ENCODE measurements at regions not wholly inside any gene's neighbourhood (a gene's known extent, or its start where the extent isn't known, plus 50 kb on each side); places are given as distances from the start of the nearest gene placed in this dataset.
"Not testable (repeated sequence)": the region's sequence is repeated elsewhere in the genome, so short reads cannot be mapped to it uniquely, and the experiment has no call there.

GRCh38 chr9:30505311-30505710 is 1879.1 kb upstream of the ACO1 start:
- DNase-seq, result no peak

GRCh38 chr9:30506749-30507148 is 1877.7 kb upstream of the ACO1 start:
- DNase-seq, result no peak

- no peak for DNase-seq
Observed at GRCh38 chr9:30507166-30507565, 1877.3 kb upstream of the ACO1 start.

GRCh38 chr9:30511666-30512065 is 1872.8 kb upstream of the ACO1 start:
- DNase-seq, result no peak

- DNase-seq, result no peak
Observed at GRCh38 chr9:30519166-30519565, 1865.3 kb upstream of the ACO1 start.

- DNase-seq, result no peak
Observed at GRCh38 chr9:30519756-30520155, 1864.7 kb upstream of the ACO1 start.

GRCh38 chr9:30522061-30522460 is 1862.4 kb upstream of the ACO1 start:
- DNase-seq, result no peak

GRCh38 chr9:30522486-30522885 is 1862.0 kb upstream of the ACO1 start:
- DNase-seq, result no peak

GRCh38 chr9:30524311-30524710 is 1860.1 kb upstream of the ACO1 start:
- DNase-seq, result no peak

GRCh38 chr9:30534455-30534854 is 1850.0 kb upstream of the ACO1 start:
- DNase-seq, result no peak

GRCh38 chr9:30534896-30535295 is 1849.5 kb upstream of the ACO1 start:
- no peak for DNase-seq

GRCh38 chr9:30536494-30536893 is 1847.9 kb upstream of the ACO1 start:
- DNase-seq, result no peak

GRCh38 chr9:30539696-30540095 is 1844.7 kb upstream of the ACO1 start:
- DNase-seq, result not testable (repeated sequence)

GRCh38 chr9:30574355-30575151 is 1809.9 kb upstream of the ACO1 start:
- DNase-seq, result no peak

GRCh38 chr9:30575218-30575617 is 1809.2 kb upstream of the ACO1 start:
- DNase-seq, result no peak

- no peak for DNase-seq
Observed at GRCh38 chr9:30575691-30576090, 1808.8 kb upstream of the ACO1 start.

- DNase-seq, result no peak
Observed at GRCh38 chr9:30579810-30580209, 1804.6 kb upstream of the ACO1 start.

- no peak for DNase-seq
Observed at GRCh38 chr9:30582240-30582639, 1802.2 kb upstream of the ACO1 start.

GRCh38 chr9:30584559-30584958 is 1799.9 kb upstream of the ACO1 start:
- no peak for DNase-seq

GRCh38 chr9:30591461-30591860 is 1793.0 kb upstream of the ACO1 start:
- DNase-seq, result no peak

- DNase-seq, result no peak
Observed at GRCh38 chr9:30597608-30598007, 1786.8 kb upstream of the ACO1 start.

- no peak for DNase-seq
Observed at GRCh38 chr9:30605936-30606335, 1778.5 kb upstream of the ACO1 start.

GRCh38 chr9:30609713-30610112 is 1774.7 kb upstream of the ACO1 start:
- no peak for DNase-seq

- not testable (repeated sequence) for DNase-seq
Observed at GRCh38 chr9:30616782-30617181, 1767.7 kb upstream of the ACO1 start.

- no peak for DNase-seq
Observed at GRCh38 chr9:30622561-30622960, 1761.9 kb upstream of the ACO1 start.

Data from SW 1271 (cell line).